Right atrium auricular region (tissue), 2 donors: ENCODE measurements at regions not wholly inside any gene's neighbourhood (a gene's known extent, or its start where the extent isn't known, plus 50 kb on each side); places are given as distances from the start of the nearest gene placed in this dataset.

Source experiments
- DNase-seq: peaks from one replicate; pipeline ENCODE4 v3.0.0-alpha.2; 2019; ENCODE audit warnings: low spot score
- H3K27ac ChIP-seq, 2 donors: fragments of 200-600 bp; sonication (generic); 1 replicate in 1 of 2; 2 replicates in 1 of 2; pipeline ENCODE4 v1.5.1; 2016 to 2019
- H3K27me3 ChIP-seq, 2 donors: fragments of 200-600 bp; sonication (generic); one replicate each; pipeline versions ENCODE4 v1.5.1 to v1.6.0; 2017 to 2019
- H3K36me3 ChIP-seq: fragments of 200-600 bp; sonication (generic); one replicate; pipeline ENCODE4 v1.5.1; 2016
- H3K4me1 ChIP-seq, 2 donors: fragments of 200-600 bp; sonication (generic); one replicate each; pipeline versions ENCODE4 v1.5.1 to v1.6.0; 2017 to 2019
- H3K4me3 ChIP-seq, 2 donors: fragments of 200-600 bp; sonication (generic); 1 replicate in 1 of 2; 2 replicates in 1 of 2; pipeline ENCODE4 v1.5.1; 2017 to 2019; ENCODE audit warnings: mild to moderate bottlenecking in 1 of 2, moderate library complexity in 1 of 2
- H3K9me3 ChIP-seq, 2 donors: fragments of 200-600 bp; sonication (generic); one replicate each; pipeline ENCODE4 v1.5.1; 2019
- CTCF ChIP-seq, 2 donors: fragments of 200-600 bp; sonication (generic); IDR thresholded peaks; one replicate each; pipeline ENCODE4 v1.5.1; 2019; ENCODE audit warnings: antibody characterized with exemption in 2 of 2

DNA sequence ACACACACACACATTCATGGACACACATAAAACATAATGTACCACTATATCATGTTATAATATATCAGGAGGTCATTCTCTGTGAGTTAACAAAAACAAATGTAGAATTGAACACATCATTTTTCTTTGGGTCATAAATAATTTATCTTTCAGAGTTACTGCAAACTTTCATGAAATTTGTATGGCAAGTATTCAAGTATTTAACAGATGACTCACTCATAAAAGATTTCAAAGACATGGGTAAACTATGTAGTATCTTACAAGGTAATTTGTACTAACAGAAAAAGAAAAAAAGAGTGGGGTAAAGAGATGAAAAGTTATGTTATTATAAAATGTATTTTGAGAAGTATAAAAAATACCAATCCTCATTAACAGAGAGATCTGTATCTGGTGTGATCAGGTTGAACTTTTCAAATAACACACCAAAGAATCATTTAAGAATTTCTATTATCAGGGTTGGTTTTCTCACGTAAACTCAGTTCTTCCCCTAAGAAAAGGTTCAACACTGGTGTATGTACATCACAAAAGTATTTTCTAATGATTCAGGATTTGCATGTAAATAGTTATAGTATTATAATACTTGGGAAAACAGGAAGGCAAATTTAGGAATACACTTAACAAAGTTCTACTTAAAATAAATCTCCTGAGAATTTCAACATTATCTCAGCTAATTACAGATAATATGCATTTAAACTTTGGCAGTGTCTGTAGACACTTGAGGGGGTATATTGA, 933.1 kb upstream of the LRRN3 start:
- Histone ChIP-seq H3K36me3 (no peaks in the 10 kb centered on the region), H3K9me3 (no peaks in the 10 kb centered on the region), H3K27me3 (no peaks in the 10 kb centered on the region), H3K27ac (no peak overlapping the region), H3K4me1 (no peaks in the 10 kb centered on the region), H3K4me3 (no peak overlapping the region)
- no peak for TF ChIP-seq CTCF (IDR thresholded peaks at IDR 0.05)
- DNase-seq: no peak

- no peaks in the 10 kb centered on the region for H3K4me1 ChIP-seq
- DNase-seq: no peak
- no peaks in the 10 kb centered on the region for H3K36me3 ChIP-seq
- no peak overlapping the region for H3K27ac ChIP-seq
- no peaks in the 10 kb centered on the region for H3K9me3 ChIP-seq
- no peak for TF ChIP-seq CTCF (IDR thresholded peaks at IDR 0.05)
- no peaks in the 10 kb centered on the region for H3K27me3 ChIP-seq
- H3K4me3 ChIP-seq: no peak overlapping the region
These were observed 922.9 kb upstream of the LRRN3 start for GRCh38 chr7:110168010-110168409.

GRCh38 chr7:110170841-110171240, 920.1 kb upstream of the LRRN3 start:
- Histone ChIP-seq H3K27ac (no peak overlapping the region), H3K36me3 (no peaks in the 10 kb centered on the region), H3K9me3 (no peaks in the 10 kb centered on the region), H3K27me3 (no peaks in the 10 kb centered on the region), H3K4me3 (no peak overlapping the region), H3K4me1 (no peaks in the 10 kb centered on the region)
- no peak for DNase-seq
- no peak for TF ChIP-seq CTCF (IDR thresholded peaks at IDR 0.05)

GRCh38 chr7:110177463-110177862, 913.5 kb upstream of the LRRN3 start:
- H3K36me3 ChIP-seq: no peaks in the 10 kb centered on the region

DNA sequence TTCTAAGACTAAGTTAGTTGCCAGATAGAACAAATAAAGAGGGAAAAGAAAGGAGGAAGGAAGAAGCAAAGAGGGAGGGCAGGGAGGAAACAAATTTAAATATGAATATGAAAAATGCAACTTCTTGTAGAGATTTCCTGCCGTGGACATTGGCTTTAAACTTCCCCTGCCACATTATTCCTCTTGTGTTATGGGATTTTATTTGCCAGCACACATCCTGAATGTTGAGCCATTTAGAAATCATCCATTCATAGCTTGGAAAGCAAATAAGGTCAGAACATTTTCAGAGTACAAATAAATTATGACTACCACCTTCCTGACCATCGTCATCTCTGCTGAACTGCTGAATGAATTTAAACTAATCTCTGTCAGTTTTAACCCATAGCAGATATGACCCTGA, 911.9 kb upstream of the LRRN3 start:
- H3K27me3 ChIP-seq: no peaks in the 10 kb centered on the region
- H3K9me3 ChIP-seq: no peaks in the 10 kb centered on the region
- H3K4me3 ChIP-seq: no peak overlapping the region
- H3K27ac ChIP-seq: no peak overlapping the region
- no peak for TF ChIP-seq CTCF (IDR thresholded peaks at IDR 0.05)
- no peak for DNase-seq
- H3K4me1 ChIP-seq: no peaks in the 10 kb centered on the region
- H3K36me3 ChIP-seq: no peaks in the 10 kb centered on the region

More at GRCh38 chr7:110177463-110177862, 913.5 kb upstream of the LRRN3 start:
- no peak overlapping the region for H3K4me3 ChIP-seq
- no peaks in the 10 kb centered on the region for H3K27me3 ChIP-seq
- H3K4me1 ChIP-seq: no peaks in the 10 kb centered on the region
- no peak for DNase-seq
- H3K27ac ChIP-seq: no peak overlapping the region
- TF ChIP-seq CTCF (IDR thresholded peaks at IDR 0.05): no peak
- H3K9me3 ChIP-seq: no peaks in the 10 kb centered on the region

GRCh38 chr7:110181768-110182167, 909.2 kb upstream of the LRRN3 start:
- no peak for DNase-seq
- Histone ChIP-seq H3K4me1 (no peaks in the 10 kb centered on the region), H3K27me3 (no peaks in the 10 kb centered on the region), H3K27ac (no peak overlapping the region), H3K36me3 (no peaks in the 10 kb centered on the region), H3K4me3 (no peak overlapping the region), H3K9me3 (no peaks in the 10 kb centered on the region)
- no peak for TF ChIP-seq CTCF (IDR thresholded peaks at IDR 0.05)
